ENCODE measurements at regions not wholly inside any gene's neighbourhood (a gene's known extent, or its start where the extent isn't known, plus 50 kb on each side); places are given as distances from the start of the nearest gene placed in this dataset.

- TF ChIP-seq EZH2 (IDR thresholded peaks at IDR 0.05) (no peak), POLR2AphosphoS5 (IDR thresholded peaks at IDR 0.05; ENCODE audit: low read depth, low read length) (no peak), REST (IDR thresholded peaks at IDR 0.05; ENCODE audit: low read depth) (no peak), POLR2A (IDR thresholded peaks at IDR 0.05; ENCODE audit: borderline replicate concordance, extremely low read depth, insufficient read depth, insufficient read length) (no peak), EZH2phosphoT487 (IDR thresholded peaks at IDR 0.05; ENCODE audit: borderline replicate concordance) (no peak), CTCF (IDR thresholded peaks at IDR 0.05 in 2 of 3, conservative IDR thresholded peaks at IDR 0.05 in 1 of 3; ENCODE audit: borderline replicate concordance in 1 of 3, insufficient read depth in 1 of 3, low read depth in 2 of 3, low read length in 2 of 3) (no peak)
Measured at GRCh38 chr6:122555561-122555960, 54.6 kb upstream of the PKIB start.

Data from HCT116 (cell line).